ENCODE measurements at regions not wholly inside any gene's neighbourhood (a gene's known extent, or its start where the extent isn't known, plus 50 kb on each side); places are given as distances from the start of the nearest gene placed in this dataset.

DNA sequence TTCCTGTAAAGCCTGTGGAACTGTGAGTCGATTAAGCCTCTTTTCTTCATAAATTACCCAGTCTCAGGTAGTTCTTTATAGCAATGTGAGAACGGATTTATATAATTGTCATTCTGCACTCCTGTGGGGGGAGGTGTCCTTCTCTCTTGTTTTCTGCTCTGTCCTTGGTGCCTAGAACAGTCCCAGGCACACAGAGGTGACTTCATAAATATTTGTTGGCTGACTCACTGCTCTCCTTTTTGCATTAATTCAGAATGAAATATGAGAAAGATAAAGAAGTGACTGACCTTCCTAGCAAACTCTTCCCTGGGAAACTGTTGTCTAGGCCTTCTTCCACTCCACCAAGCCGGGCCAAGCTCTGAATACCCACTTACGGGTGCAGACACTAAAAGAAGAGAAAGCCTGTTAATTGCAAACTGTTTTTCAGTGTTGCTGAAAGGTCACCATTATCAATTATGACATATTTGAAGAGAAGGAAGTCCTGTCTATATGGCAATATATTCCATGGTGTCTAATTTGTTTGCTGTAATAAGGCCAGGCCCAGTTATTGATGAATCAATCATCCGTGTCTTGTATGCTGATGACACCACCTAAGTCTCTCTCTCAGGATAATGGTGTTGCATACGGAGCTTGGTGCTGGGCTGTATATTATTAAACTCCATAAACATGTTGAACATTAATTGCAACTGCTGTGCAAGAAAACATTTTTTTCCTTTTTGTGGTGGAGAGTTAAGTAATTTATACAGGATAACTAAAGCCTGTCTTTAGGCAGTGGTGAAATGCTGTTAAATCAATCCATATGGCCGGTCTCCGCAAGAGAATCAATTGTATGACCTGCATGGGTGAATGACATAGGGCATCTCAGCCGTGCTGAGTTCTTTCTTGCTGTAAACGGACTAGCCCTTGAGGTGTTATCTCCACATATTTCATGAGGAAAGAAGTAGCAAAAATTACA is 567.5 kb downstream of the SLC4A3 start:
- peaks cover 2% of the 10 kb centered on the region for H3K9me3 Mint-ChIP-seq (ENCODE audit: unreplicated experiment)
- peaks cover 6% of the 10 kb centered on the region for H3K27me3 Mint-ChIP-seq (ENCODE audit: unreplicated experiment)
- no peak for DNase-seq
- H3K36me3 Mint-ChIP-seq (ENCODE audit: unreplicated experiment): peaks cover 12% of the 10 kb centered on the region
- TF ChIP-seq, protein P1, sequence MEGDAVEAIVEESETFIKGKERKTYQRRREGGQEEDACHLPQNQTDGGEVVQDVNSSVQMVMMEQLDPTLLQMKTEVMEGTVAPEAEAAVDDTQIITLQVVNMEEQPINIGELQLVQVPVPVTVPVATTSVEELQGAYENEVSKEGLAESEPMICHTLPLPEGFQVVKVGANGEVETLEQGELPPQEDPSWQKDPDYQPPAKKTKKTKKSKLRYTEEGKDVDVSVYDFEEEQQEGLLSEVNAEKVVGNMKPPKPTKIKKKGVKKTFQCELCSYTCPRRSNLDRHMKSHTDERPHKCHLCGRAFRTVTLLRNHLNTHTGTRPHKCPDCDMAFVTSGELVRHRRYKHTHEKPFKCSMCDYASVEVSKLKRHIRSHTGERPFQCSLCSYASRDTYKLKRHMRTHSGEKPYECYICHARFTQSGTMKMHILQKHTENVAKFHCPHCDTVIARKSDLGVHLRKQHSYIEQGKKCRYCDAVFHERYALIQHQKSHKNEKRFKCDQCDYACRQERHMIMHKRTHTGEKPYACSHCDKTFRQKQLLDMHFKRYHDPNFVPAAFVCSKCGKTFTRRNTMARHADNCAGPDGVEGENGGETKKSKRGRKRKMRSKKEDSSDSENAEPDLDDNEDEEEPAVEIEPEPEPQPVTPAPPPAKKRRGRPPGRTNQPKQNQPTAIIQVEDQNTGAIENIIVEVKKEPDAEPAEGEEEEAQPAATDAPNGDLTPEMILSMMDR (IDR thresholded peaks at IDR 0.05; ENCODE audit: partially characterized antibody, unreplicated experiment): no peak
- H3K4me3 Mint-ChIP-seq (ENCODE audit: unreplicated experiment): no peak overlapping the region
- no peak overlapping the region for H3K27ac Mint-ChIP-seq (ENCODE audit: unreplicated experiment)
- no peaks in the 10 kb centered on the region for H3K4me1 Mint-ChIP-seq (ENCODE audit: low read depth, unreplicated experiment)

DNA sequence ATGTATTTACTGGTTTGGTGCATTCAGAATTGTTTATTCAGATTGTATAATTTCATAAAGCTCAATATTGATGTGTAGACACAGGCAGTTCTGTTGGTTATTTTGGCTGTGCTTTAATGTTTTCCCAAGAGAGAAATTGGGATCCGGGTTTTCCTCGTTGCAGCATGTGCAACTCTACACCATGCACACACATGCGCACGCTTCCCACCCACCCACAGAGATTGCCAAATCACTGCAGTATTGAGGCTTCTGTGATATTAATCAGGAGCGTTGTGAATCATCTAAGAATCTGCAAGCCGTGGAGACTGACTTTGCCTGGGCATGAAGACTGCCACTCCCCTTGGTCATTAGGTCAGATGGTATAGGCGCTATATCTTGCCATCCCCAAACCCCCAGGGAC is 571.5 kb downstream of the SLC4A3 start:
- peaks cover 8% of the 10 kb centered on the region for H3K36me3 Mint-ChIP-seq (ENCODE audit: unreplicated experiment)
- H3K27me3 Mint-ChIP-seq (ENCODE audit: unreplicated experiment): peaks cover 3% of the 10 kb centered on the region
- no peak for DNase-seq
- H3K4me1 Mint-ChIP-seq (ENCODE audit: low read depth, unreplicated experiment): no peaks in the 10 kb centered on the region
- TF ChIP-seq, protein P1 (IDR thresholded peaks at IDR 0.05; ENCODE audit: partially characterized antibody, unreplicated experiment): no peak
- H3K9me3 Mint-ChIP-seq (ENCODE audit: unreplicated experiment): no peaks in the 10 kb centered on the region
- no peak overlapping the region for H3K27ac Mint-ChIP-seq (ENCODE audit: unreplicated experiment)
- no peak overlapping the region for H3K4me3 Mint-ChIP-seq (ENCODE audit: unreplicated experiment)

DNA sequence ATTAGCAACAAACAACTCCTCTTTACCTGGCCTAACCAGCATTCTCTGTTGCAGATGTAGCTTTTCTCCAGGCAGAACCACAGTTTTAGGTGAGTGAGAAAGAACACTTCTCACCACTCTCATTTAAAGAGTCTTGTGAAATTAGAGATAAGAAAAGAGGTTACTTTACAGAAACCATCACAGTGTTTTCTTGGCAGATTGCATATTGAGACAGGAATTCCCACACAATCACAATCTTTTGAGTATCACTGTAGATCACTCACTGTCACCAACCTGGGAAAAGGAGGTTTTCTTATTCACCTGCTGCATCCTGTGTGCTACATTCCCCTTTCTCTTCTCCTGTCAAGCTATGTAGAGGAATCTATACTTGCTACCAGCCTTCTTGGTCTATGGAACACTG is 574.6 kb downstream of the SLC4A3 start:
- Mint-ChIP-seq H3K9me3 (ENCODE audit: unreplicated experiment) (no peaks in the 10 kb centered on the region), H3K4me3 (ENCODE audit: unreplicated experiment) (no peak overlapping the region), H3K27ac (ENCODE audit: unreplicated experiment) (no peak overlapping the region), H3K27me3 (ENCODE audit: unreplicated experiment) (peaks cover 2% of the 10 kb centered on the region), H3K4me1 (ENCODE audit: low read depth, unreplicated experiment) (no peaks in the 10 kb centered on the region), H3K36me3 (ENCODE audit: unreplicated experiment) (peaks cover 8% of the 10 kb centered on the region)
- TF ChIP-seq, protein P1 (IDR thresholded peaks at IDR 0.05; ENCODE audit: partially characterized antibody, unreplicated experiment): no peak
- no peak for DNase-seq

DNA sequence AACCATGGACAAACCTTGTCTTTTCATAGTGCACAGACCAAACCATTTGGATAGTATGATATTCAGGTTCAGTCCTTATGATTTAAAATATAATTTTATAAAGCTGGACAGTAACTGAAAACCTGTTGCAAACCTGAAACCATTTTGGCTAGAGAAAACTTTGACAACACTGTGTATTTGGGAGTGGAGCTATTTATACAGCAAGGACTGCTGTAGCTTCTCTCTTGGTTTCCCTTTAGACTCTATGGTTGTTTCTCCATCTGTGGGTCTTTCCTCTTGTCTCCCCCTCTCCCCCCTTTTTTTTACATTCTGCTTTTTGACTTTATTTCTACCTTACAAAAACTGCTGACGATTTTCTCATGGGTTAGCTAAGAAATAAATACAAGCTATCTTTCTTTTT is 581.7 kb downstream of the SLC4A3 start:
- H3K27ac Mint-ChIP-seq (ENCODE audit: unreplicated experiment): no peak overlapping the region
- no peaks in the 10 kb centered on the region for H3K36me3 Mint-ChIP-seq (ENCODE audit: unreplicated experiment)
- H3K4me1 Mint-ChIP-seq (ENCODE audit: low read depth, unreplicated experiment): peaks cover 8% of the 10 kb centered on the region
- H3K4me3 Mint-ChIP-seq (ENCODE audit: unreplicated experiment): no peak overlapping the region
- no peak for DNase-seq
- no peaks in the 10 kb centered on the region for H3K27me3 Mint-ChIP-seq (ENCODE audit: unreplicated experiment)
- TF ChIP-seq, protein P1 (IDR thresholded peaks at IDR 0.05; ENCODE audit: partially characterized antibody, unreplicated experiment): no peak
- no peaks in the 10 kb centered on the region for H3K9me3 Mint-ChIP-seq (ENCODE audit: unreplicated experiment)

DNA sequence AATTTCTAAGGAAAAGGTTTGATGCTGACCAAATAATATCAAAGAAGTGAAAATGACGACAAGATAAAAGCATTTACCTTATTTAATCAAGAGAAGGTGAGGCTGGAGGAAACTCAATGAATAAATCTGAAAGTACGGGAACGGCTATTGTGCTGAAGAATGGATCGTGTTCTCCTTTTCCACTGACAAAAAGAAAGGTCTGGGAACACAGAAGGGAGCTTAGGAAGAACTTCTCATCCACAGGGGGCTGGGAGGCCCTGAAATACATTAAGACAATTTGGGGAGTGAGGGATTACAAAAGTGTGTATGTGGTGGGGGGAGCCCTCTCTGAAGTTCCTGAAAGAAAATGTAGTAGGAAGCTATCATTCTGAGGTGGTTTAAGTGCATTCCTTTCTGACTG is 582.3 kb downstream of the SLC4A3 start:
- H3K4me1 Mint-ChIP-seq (ENCODE audit: low read depth, unreplicated experiment): peaks cover 8% of the 10 kb centered on the region
- no peak overlapping the region for H3K4me3 Mint-ChIP-seq (ENCODE audit: unreplicated experiment)
- TF ChIP-seq, protein P1 (IDR thresholded peaks at IDR 0.05; ENCODE audit: partially characterized antibody, unreplicated experiment): no peak
- H3K27me3 Mint-ChIP-seq (ENCODE audit: unreplicated experiment): no peaks in the 10 kb centered on the region
- H3K36me3 Mint-ChIP-seq (ENCODE audit: unreplicated experiment): no peaks in the 10 kb centered on the region
- H3K9me3 Mint-ChIP-seq (ENCODE audit: unreplicated experiment): no peaks in the 10 kb centered on the region
- DNase-seq: no peak
- H3K27ac Mint-ChIP-seq (ENCODE audit: unreplicated experiment): no peak overlapping the region
